ENCODE measurements at regions not wholly inside any gene's neighbourhood (a gene's known extent, or its start where the extent isn't known, plus 50 kb on each side); places are given as distances from the start of the nearest gene placed in this dataset.

- no peaks in the 10 kb centered on the region for H3K9me3 ChIP-seq (replicated peaks in 1 of 3)
- no peaks in the 10 kb centered on the region for H3K27me3 ChIP-seq
- H3K4me1 ChIP-seq (replicated peaks in 1 of 2), result no peaks in the 10 kb centered on the region
- intact Hi-C loops (cut with DNase I), result no loop called here
- H3K36me3 ChIP-seq (replicated peaks in 1 of 2), result no peaks in the 10 kb centered on the region
- no peak for DNase-seq
- no peak overlapping the region for H3K4me3 ChIP-seq
- H3K27ac ChIP-seq, result no peak overlapping the region
- 70 to 80% (median 75%) methylated on average over 4 of the region's 4 CpGs for WGBS, 4 donors
- no peak for TF ChIP-seq POLR2A (IDR thresholded peaks at IDR 0.05)
- TF ChIP-seq CTCF (IDR thresholded peaks at IDR 0.05), result no peak
Measured at GRCh38 chr2:175323162-175323561, 141.7 kb upstream of the ATP5MC3 start.

- no peak overlapping the region for H3K4me3 ChIP-seq
- no peaks in the 10 kb centered on the region for H3K9me3 ChIP-seq (replicated peaks in 1 of 3)
- 50 to 63% (median 59%) methylated on average over 2 of the region's 2 CpGs for WGBS, 4 donors
- intact Hi-C loops (cut with DNase I), result no loop called here
- no peaks in the 10 kb centered on the region for H3K4me1 ChIP-seq (replicated peaks in 1 of 2)
- H3K27ac ChIP-seq, result no peak overlapping the region
- no peaks in the 10 kb centered on the region for H3K27me3 ChIP-seq
- DNase-seq, result no peak
- no peaks in the 10 kb centered on the region for H3K36me3 ChIP-seq (replicated peaks in 1 of 2)
- no peak for TF ChIP-seq POLR2A (IDR thresholded peaks at IDR 0.05)
- TF ChIP-seq CTCF (IDR thresholded peaks at IDR 0.05), result no peak
Measured at GRCh38 chr2:175318542-175318941, 137.0 kb upstream of the ATP5MC3 start.

- WGBS, 4 donors, result 76 to 90% (median 84%) methylated on average over 2 of the region's 2 CpGs
Measured at GRCh38 chr2:175317751-175318150, 136.2 kb upstream of the ATP5MC3 start.

GRCh38 chr2:175312137-175312536 is 130.6 kb upstream of the ATP5MC3 start:
- no peak for DNase-seq
- intact Hi-C loops (cut with DNase I), result no loop called here
- WGBS, 4 donors, result 18 to 30% (median 29%) methylated on average over 2 of the region's 2 CpGs
- H3K27ac ChIP-seq, result no peak overlapping the region
- no peaks in the 10 kb centered on the region for H3K9me3 ChIP-seq (replicated peaks in 1 of 3)
- no peak overlapping the region for H3K4me3 ChIP-seq
- no peaks in the 10 kb centered on the region for H3K27me3 ChIP-seq
- H3K36me3 ChIP-seq (replicated peaks in 1 of 2), result no peaks in the 10 kb centered on the region
- TF ChIP-seq CTCF (IDR thresholded peaks at IDR 0.05) (no peak), POLR2A (IDR thresholded peaks at IDR 0.05) (no peak)
- no peaks in the 10 kb centered on the region for H3K4me1 ChIP-seq (replicated peaks in 1 of 2)

More at GRCh38 chr2:175317751-175318150, 136.2 kb upstream of the ATP5MC3 start:
- Histone ChIP-seq H3K27ac (no peak overlapping the region), H3K36me3 (replicated peaks in 1 of 2) (no peaks in the 10 kb centered on the region), H3K4me1 (replicated peaks in 1 of 2) (no peaks in the 10 kb centered on the region), H3K4me3 (no peak overlapping the region), H3K9me3 (replicated peaks in 1 of 3) (no peaks in the 10 kb centered on the region), H3K27me3 (no peaks in the 10 kb centered on the region)
- intact Hi-C loops (cut with DNase I), result no loop called here
- TF ChIP-seq POLR2A (IDR thresholded peaks at IDR 0.05) (no peak), CTCF (IDR thresholded peaks at IDR 0.05) (no peak)
- DNase-seq, result no peak
